ENCODE measurements at regions not wholly inside any gene's neighbourhood (a gene's known extent, or its start where the extent isn't known, plus 50 kb on each side); places are given as distances from the start of the nearest gene placed in this dataset.
A peak's percentile ranks its signal among the peaks of the same experiment; 100 is the strongest.

DNA sequence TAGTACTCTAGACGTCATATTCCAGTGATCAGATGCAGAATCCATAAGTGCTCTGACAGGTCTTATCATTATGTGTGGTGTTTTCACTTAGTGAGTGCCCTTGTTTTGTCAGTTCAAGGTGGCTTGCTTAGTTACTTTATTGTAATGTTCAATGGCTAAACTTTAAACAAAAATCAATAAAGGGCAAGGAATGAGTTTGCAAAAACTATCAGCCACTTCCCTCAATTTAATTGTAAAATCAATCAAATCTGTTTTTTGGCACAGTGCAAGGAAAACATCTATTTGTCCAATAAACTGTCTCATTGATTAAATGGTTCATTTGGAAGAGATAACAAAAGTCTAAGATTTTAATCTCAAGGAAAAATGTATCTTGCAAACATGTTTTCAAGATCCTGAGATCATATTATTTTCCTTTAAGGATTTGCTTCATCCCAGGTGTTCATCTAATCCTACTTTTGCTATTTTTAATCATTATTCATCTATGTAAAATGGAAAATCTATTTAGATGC is 59.6 kb upstream of the EEA1 start:
- Histone ChIP-seq H3K27ac (ENCODE audit: extremely low read depth, low read depth, low read length) (no peak overlapping the region), H3K36me3 (ENCODE audit: control insufficient read depth in 2 of 2, insufficient read depth in 1 of 2, low read length in 2 of 2) (no peaks in the 10 kb centered on the region), H3K9me3 (ENCODE audit: control insufficient read depth, insufficient read depth, low read depth, low read length) (no peaks in the 10 kb centered on the region), H3K4me1 (ENCODE audit: control insufficient read depth, insufficient read depth, low read length) (no peaks in the 10 kb centered on the region; the same call in 1 of the 2 replicates), H3K4me3 (ENCODE audit: low read depth, low read length) (no peak overlapping the region)
- ChIA-PET CTCF (interaction anchor here (0.6 to 5.8 kb wide), 9 partner anchors 108 to 1114 kb away, joined by 5 to 71 read pairs (median 11); no protein-coding TSS in a partner anchor), POLR2A (no interaction called here)
- TF ChIP-seq, protein P1, sequence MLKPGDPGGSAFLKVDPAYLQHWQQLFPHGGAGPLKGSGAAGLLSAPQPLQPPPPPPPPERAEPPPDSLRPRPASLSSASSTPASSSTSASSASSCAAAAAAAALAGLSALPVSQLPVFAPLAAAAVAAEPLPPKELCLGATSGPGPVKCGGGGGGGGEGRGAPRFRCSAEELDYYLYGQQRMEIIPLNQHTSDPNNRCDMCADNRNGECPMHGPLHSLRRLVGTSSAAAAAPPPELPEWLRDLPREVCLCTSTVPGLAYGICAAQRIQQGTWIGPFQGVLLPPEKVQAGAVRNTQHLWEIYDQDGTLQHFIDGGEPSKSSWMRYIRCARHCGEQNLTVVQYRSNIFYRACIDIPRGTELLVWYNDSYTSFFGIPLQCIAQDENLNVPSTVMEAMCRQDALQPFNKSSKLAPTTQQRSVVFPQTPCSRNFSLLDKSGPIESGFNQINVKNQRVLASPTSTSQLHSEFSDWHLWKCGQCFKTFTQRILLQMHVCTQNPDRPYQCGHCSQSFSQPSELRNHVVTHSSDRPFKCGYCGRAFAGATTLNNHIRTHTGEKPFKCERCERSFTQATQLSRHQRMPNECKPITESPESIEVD (tag by site-specific recombination; IDR thresholded peaks at IDR 0.05): peak; percentile 21; the same call in 1 of the 2 replicates
- TF ChIP-seq ZNF785 (tag by site-specific recombination; IDR thresholded peaks at IDR 0.05): no peak

- POLR2A ChIA-PET: no interaction called here
- CTCF ChIA-PET: interaction anchor here (2.2 to 5.8 kb wide), 2 partner anchors 407 to 1112 kb away, joined by 7 to 71 read pairs; no protein-coding TSS in a partner anchor
- TF ChIP-seq GLI2 (tag by site-specific recombination; IDR thresholded peaks at IDR 0.05; ENCODE audit: borderline replicate concordance, low read depth): no peak
- TF ChIP-seq ZBTB21 (tag by site-specific recombination; IDR thresholded peaks at IDR 0.05): 0 out of 2 replicates have a peak, but pooled peaks have one; percentile 14
- peak; percentile 71 for TF ChIP-seq ATF2 (tag by site-specific recombination; IDR thresholded peaks at IDR 0.05; ENCODE audit: low read depth)
- Histone ChIP-seq H3K9me3 (ENCODE audit: control insufficient read depth, insufficient read depth, low read depth, low read length) (no peaks in the 10 kb centered on the region), H3K4me1 (ENCODE audit: control insufficient read depth, insufficient read depth, low read length) (no peaks in the 10 kb centered on the region; the same call in 1 of the 2 replicates), H3K36me3 (ENCODE audit: control insufficient read depth in 2 of 2, insufficient read depth in 1 of 2, low read length in 2 of 2) (no peaks in the 10 kb centered on the region), H3K27ac (ENCODE audit: extremely low read depth, low read depth, low read length) (no peak overlapping the region), H3K4me3 (ENCODE audit: low read depth, low read length) (no peak overlapping the region)
Observed at GRCh38 chr12:92989715-92990484, 60.8 kb upstream of the EEA1 start.

DNA sequence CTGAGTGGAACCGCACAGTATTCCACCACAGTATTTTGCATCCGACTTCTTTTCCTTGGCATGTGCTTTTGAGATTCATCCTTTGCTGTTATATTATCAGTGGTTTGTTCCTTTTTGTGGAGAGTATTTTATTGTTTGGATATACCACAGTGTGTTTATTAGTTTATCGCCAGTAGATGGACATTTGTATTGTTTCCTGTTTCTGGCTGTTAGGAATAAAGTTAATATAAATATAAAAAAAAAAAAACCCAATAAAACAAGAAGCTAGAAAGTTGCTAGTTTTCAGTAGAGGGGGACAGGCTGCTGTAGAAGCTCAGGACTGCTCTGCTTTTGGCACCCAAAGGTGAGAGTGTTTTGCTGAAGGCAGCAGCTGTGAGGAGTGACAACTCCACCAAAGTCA is 62.0 kb upstream of the EEA1 start:
- Histone ChIP-seq H3K27ac (ENCODE audit: extremely low read depth, low read depth, low read length) (no peak overlapping the region), H3K4me3 (ENCODE audit: low read depth, low read length) (no peak overlapping the region), H3K9me3 (ENCODE audit: control insufficient read depth, insufficient read depth, low read depth, low read length) (no peaks in the 10 kb centered on the region), H3K36me3 (ENCODE audit: control insufficient read depth in 2 of 2, insufficient read depth in 1 of 2, low read length in 2 of 2) (no peaks in the 10 kb centered on the region), H3K4me1 (ENCODE audit: control insufficient read depth, insufficient read depth, low read length) (no peaks in the 10 kb centered on the region; the same call in 1 of the 2 replicates)
- ChIA-PET POLR2A (no interaction called here), CTCF (interaction anchor here (0.5 to 1.8 kb wide), 5 partner anchors 163 to 427 kb away, joined by 4 to 9 read pairs (median 4); no protein-coding TSS in a partner anchor)
- TF ChIP-seq, protein P2, sequence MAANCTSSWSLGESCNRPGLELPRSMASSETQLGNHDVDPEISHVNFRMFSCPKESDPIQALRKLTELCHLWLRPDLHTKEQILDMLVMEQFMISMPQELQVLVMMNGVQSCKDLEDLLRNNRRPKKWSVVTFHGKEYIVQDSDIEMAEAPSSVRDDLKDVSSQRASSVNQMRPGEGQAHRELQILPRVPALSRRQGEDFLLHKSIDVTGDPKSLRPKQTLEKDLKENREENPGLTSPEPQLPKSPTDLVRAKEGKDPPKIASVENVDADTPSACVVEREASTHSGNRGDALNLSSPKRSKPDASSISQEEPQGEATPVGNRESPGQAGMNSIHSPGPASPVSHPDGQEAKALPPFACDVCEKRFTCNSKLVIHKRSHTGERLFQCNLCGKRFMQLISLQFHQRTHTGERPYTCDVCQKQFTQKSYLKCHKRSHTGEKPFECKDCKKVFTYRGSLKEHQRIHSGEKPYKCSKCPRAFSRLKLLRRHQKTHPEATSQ (tag by site-specific recombination; IDR thresholded peaks at IDR 0.05): no peak
- TF ChIP-seq FEZF1 (tag by site-specific recombination; IDR thresholded peaks at IDR 0.05) (no peak), ZFHX2 (tag by site-specific recombination; conservative IDR thresholded peaks at IDR 0.05) (no peak), ZNF571 (tag by site-specific recombination; IDR thresholded peaks at IDR 0.05) (no peak), ZNF664 (tag by site-specific recombination; IDR thresholded peaks at IDR 0.05) (no peak), MEIS1 (CRISPR knock-in tag; IDR thresholded peaks at IDR 0.05; ENCODE audit: borderline replicate concordance) (no peak), ZNF768 (tag by site-specific recombination; IDR thresholded peaks at IDR 0.05) (no peak), YY1 (tag by site-specific recombination; IDR thresholded peaks at IDR 0.05) (no peak), ZNF174 (tag by site-specific recombination; IDR thresholded peaks at IDR 0.05) (no peak), SP7 (tag by site-specific recombination; IDR thresholded peaks at IDR 0.05) (no peak), ZNF274 (IDR thresholded peaks at IDR 0.05; ENCODE audit: low read length) (no peak), ZNF274 (tag by site-specific recombination; IDR thresholded peaks at IDR 0.05; ENCODE audit: borderline replicate concordance) (no peak), ZNF2 (tag by site-specific recombination; IDR thresholded peaks at IDR 0.05) (no peak), ZNF324 (tag by site-specific recombination; IDR thresholded peaks at IDR 0.05) (no peak), ZNF707 (tag by site-specific recombination; IDR thresholded peaks at IDR 0.05) (no peak)
- TF ChIP-seq, protein P3, sequence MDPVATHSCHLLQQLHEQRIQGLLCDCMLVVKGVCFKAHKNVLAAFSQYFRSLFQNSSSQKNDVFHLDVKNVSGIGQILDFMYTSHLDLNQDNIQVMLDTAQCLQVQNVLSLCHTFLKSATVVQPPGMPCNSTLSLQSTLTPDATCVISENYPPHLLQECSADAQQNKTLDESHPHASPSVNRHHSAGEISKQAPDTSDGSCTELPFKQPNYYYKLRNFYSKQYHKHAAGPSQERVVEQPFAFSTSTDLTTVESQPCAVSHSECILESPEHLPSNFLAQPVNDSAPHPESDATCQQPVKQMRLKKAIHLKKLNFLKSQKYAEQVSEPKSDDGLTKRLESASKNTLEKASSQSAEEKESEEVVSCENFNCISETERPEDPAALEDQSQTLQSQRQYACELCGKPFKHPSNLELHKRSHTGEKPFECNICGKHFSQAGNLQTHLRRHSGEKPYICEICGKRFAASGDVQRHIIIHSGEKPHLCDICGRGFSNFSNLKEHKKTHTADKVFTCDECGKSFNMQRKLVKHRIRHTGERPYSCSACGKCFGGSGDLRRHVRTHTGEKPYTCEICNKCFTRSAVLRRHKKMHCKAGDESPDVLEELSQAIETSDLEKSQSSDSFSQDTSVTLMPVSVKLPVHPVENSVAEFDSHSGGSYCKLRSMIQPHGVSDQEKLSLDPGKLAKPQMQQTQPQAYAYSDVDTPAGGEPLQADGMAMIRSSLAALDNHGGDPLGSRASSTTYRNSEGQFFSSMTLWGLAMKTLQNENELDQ (tag by site-specific recombination; IDR thresholded peaks at IDR 0.05; ENCODE audit: low read depth): no peak
- TF ChIP-seq, protein P4, sequence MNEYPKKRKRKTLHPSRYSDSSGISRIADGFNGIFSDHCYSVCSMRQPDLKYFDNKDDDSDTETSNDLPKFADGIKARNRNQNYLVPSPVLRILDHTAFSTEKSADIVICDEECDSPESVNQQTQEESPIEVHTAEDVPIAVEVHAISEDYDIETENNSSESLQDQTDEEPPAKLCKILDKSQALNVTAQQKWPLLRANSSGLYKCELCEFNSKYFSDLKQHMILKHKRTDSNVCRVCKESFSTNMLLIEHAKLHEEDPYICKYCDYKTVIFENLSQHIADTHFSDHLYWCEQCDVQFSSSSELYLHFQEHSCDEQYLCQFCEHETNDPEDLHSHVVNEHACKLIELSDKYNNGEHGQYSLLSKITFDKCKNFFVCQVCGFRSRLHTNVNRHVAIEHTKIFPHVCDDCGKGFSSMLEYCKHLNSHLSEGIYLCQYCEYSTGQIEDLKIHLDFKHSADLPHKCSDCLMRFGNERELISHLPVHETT (tag by site-specific recombination; IDR thresholded peaks at IDR 0.05): no peak

Measured in HEK293 (cell line).